ENCODE measurements at regions not wholly inside any gene's neighbourhood (a gene's known extent, or its start where the extent isn't known, plus 50 kb on each side); places are given as distances from the start of the nearest gene placed in this dataset.
A peak's percentile ranks its signal among the peaks of the same experiment; 100 is the strongest.

- WGBS, 2 experiments (ENCODE audit: extremely low coverage in 1 of 2, insufficient coverage in 1 of 2, insufficient read length in 1 of 2, insufficient replicate concordance in 2 of 2, low coverage in 1 of 2, low lambda C conversion rate in 2 of 2, missing lambda C conversion rate in 1 of 2), result 31% methylated on average over 8 of the region's 8 CpGs; no CpG with 5 or more reads in 1 of the 2 experiments
- ChIA-PET CTCF (ENCODE audit: partially characterized antibody) (no interaction called here), POLR2A (ENCODE audit: partially characterized antibody) (no interaction called here)
- Histone ChIP-seq H3K23ac (ENCODE audit: insufficient read length) (no peak overlapping the region), H4K20me1 (replicated peaks in 1 of 2; ENCODE audit: control insufficient read depth in 1 of 2, insufficient read depth in 2 of 2, low read length in 2 of 2) (peaks cover 0 to 2% of the 10 kb centered on the region in 2 experiments), H3K36me3 (ENCODE audit: control insufficient read depth in 2 of 4, insufficient read depth in 4 of 4, low read length in 3 of 4) (no peaks in the 10 kb centered on the region; a peak in 1 of 8 replicates), H3K4me3 (ENCODE audit: extremely low read depth in 1 of 4, insufficient read depth in 2 of 4, low read depth in 3 of 4, low read length in 4 of 4) (no peak overlapping the region), H4K91ac (replicated peaks; ENCODE audit: insufficient read length, low read length) (peak overlapping the region; percentile 99), H3K9ac (replicated peaks in 1 of 4; ENCODE audit: extremely low read depth in 1 of 4, low read depth in 3 of 4, low read length in 3 of 4) (no peak overlapping the region), H3K27me3 (replicated peaks in 1 of 4; ENCODE audit: control insufficient read depth in 3 of 4, extremely low read depth in 1 of 4, insufficient read depth in 3 of 4, low read length in 3 of 4) (peaks cover 0 to 2% (median 0%) of the 10 kb centered on the region in 4 experiments; a peak in 2 of 7 replicates), H3K4me2 (ENCODE audit: insufficient read depth in 1 of 2, low read depth in 2 of 2, low read length in 2 of 2) (peak overlapping the region in 1 of 2 experiments; percentile 31; a peak in 2 of 4 replicates), H3K18ac (ENCODE audit: extremely low read depth, low read length) (peak overlapping the region; percentile 86), H2BK12ac (ENCODE audit: low read depth, low read length) (peak overlapping the region; percentile 96), H3K56ac (replicated peaks; ENCODE audit: insufficient read length, low read depth, low read length) (no peak overlapping the region), H3K23me2 (ENCODE audit: low read depth, low read length) (peaks cover 13% of the 10 kb centered on the region), H3K27ac (ENCODE audit: low read depth, low read length) (no peak overlapping the region), H2BK15ac (ENCODE audit: low read length) (peak overlapping the region; percentile 46; the same call in 1 of the 2 replicates), H2BK120ac (replicated peaks; ENCODE audit: low read depth, low read length) (peak overlapping the region; percentile 97), H4K5ac (ENCODE audit: insufficient read length, low read depth, low read length) (peak overlapping the region; percentile 66), H3K9me3 (ENCODE audit: insufficient read depth in 2 of 2, low read depth in 1 of 2, low read length in 1 of 2) (no peaks in the 10 kb centered on the region), H2BK5ac (ENCODE audit: low read depth, low read length) (peak overlapping the region; percentile 57; the same call in 1 of the 2 replicates), H3K4me1 (replicated peaks in 1 of 4; ENCODE audit: control insufficient read depth in 3 of 4, insufficient read depth in 4 of 4, low read length in 3 of 4) (peaks cover 5 to 23% (median 17%) of the 10 kb centered on the region in 4 experiments), H2BK20ac (ENCODE audit: low read length) (peak overlapping the region; percentile 96), H3K79me2 (ENCODE audit: control insufficient read depth in 1 of 2, insufficient read depth in 2 of 2, low read length in 2 of 2) (no peaks in the 10 kb centered on the region; a peak in 1 of 4 replicates), H3K79me1 (ENCODE audit: low read depth, low read length) (peaks cover 3% of the 10 kb centered on the region; the same call in 1 of the 2 replicates), H2AK5ac (ENCODE audit: low read depth, low read length) (peak overlapping the region; percentile 87), H2AFZ (ENCODE audit: low read length) (0 out of 2 replicates have a peak overlapping the region, but pooled peaks have one; percentile 81), H3K4ac (replicated peaks; ENCODE audit: insufficient read length, low read depth, low read length) (peak overlapping the region; percentile 55), H3K14ac (ENCODE audit: insufficient read length) (no peak overlapping the region), H4K8ac (ENCODE audit: extremely low read depth, insufficient read depth, low read length) (no peak overlapping the region)
- TF ChIP-seq MAX (IDR thresholded peaks at IDR 0.05) (peak; percentile 15; the same call in 1 of the 2 replicates), HDAC6 (IDR thresholded peaks at IDR 0.05; ENCODE audit: low read depth, low read length) (no peak)
- DNase-seq (ENCODE audit: low read depth in 1 of 2, low spot score in 2 of 2) (no peak), FAIRE-seq (no peak)
These were observed 105.8 kb downstream of the CRLF2 start for GRCh38 chrX:1106478-1107210.

Data from H1 (cell line).